Vagina (tissue), 2 donors: ENCODE measurements at regions not wholly inside any gene's neighbourhood (a gene's known extent, or its start where the extent isn't known, plus 50 kb on each side); places are given as distances from the start of the nearest gene placed in this dataset.

Experiments used
- CTCF ChIP-seq, 3 experiments: fragments of 450-650 bp in 2 of 3; fragments of 200-600 bp in 1 of 3; sonication (generic) in 1 of 3; IDR thresholded peaks; one replicate each; pipeline ENCODE4 v1.5.1; 2017 to 2019; ENCODE audit warnings: antibody characterized with exemption in 3 of 3, mild to moderate bottlenecking in 2 of 3, moderate library complexity in 2 of 3
- POLR2A ChIP-seq, 2 donors: fragments of 450-650 bp; IDR thresholded peaks; one replicate each; pipeline ENCODE4 v1.6.1; 2017; ENCODE audit warnings: antibody characterized with exemption in 2 of 2, mild to moderate bottlenecking in 2 of 2, moderate library complexity in 2 of 2
- POLR2AphosphoS5 ChIP-seq, 2 donors: sonication (generic); formaldehyde crosslinking; IDR thresholded peaks; one replicate each; pipeline ENCODE4 v1.9.0; 2017; ENCODE audit warnings: antibody characterized with exemption in 2 of 2, mild to moderate bottlenecking in 2 of 2, low read depth in 1 of 2; ENCODE audit not compliant: insufficient read depth in 1 of 2

GRCh38 chr20:24890286-24890685 is 58.8 kb upstream of the CST7 start:
- TF ChIP-seq CTCF (IDR thresholded peaks at IDR 0.05) (no peak), POLR2A (IDR thresholded peaks at IDR 0.05) (no peak), POLR2AphosphoS5 (IDR thresholded peaks at IDR 0.05; ENCODE audit: insufficient read depth in 1 of 2, low read depth in 1 of 2) (no peak)
